H9 (cell line): ENCODE measurements at regions not wholly inside any gene's neighbourhood (a gene's known extent, or its start where the extent isn't known, plus 50 kb on each side); places are given as distances from the start of the nearest gene placed in this dataset.

ENCODE experiments used
- DNase-seq: peaks from one replicate; pipeline ENCODE4 v3.0.0-alpha.2; 2017
- H2AFZ ChIP-seq: one replicate; pipeline ENCODE4 v1.6.1; 2013; ENCODE audit warnings: mild to moderate bottlenecking, low read length, control low read depth, moderate library complexity
- H2AK5ac ChIP-seq: 2 replicates; pipeline ENCODE4 v1.6.1; 2013; ENCODE audit warnings: low read length, control low read depth, mixed read lengths; ENCODE audit not compliant: insufficient read length
- H2BK120ac ChIP-seq: one replicate; pipeline ENCODE4 v1.6.1; 2013; ENCODE audit warnings: low read depth, mild to moderate bottlenecking, low read length, control low read depth, inconsistent platforms; ENCODE audit not compliant: poor library complexity, severe bottlenecking
- H2BK12ac ChIP-seq: 2 replicates; pipeline ENCODE4 v1.6.1; 2013; ENCODE audit warnings: low read length, control low read depth, mixed read lengths, low read depth; ENCODE audit not compliant: insufficient read length
- H2BK15ac ChIP-seq: 2 replicates; pipeline ENCODE4 v1.6.1; 2013; ENCODE audit warnings: low read depth, low read length, control low read depth
- H2BK20ac ChIP-seq: one replicate; pipeline ENCODE4 v1.6.1; 2013; ENCODE audit warnings: low read depth, mild to moderate bottlenecking, low read length, control low read depth, inconsistent platforms; ENCODE audit not compliant: poor library complexity, severe bottlenecking
- H2BK5ac ChIP-seq: 2 replicates; pipeline ENCODE4 v1.6.1; 2013; ENCODE audit warnings: low read length, control low read depth, mixed read lengths; ENCODE audit not compliant: insufficient read length
- H3K14ac ChIP-seq: 2 replicates; pipeline ENCODE4 v1.6.1; 2013; ENCODE audit warnings: low read length, control low read depth; ENCODE audit not compliant: insufficient read depth
- H3K18ac ChIP-seq: 2 replicates; pipeline ENCODE4 v1.6.1; 2013; ENCODE audit warnings: low read depth, mild to moderate bottlenecking, mixed read lengths, low read length, control low read depth; ENCODE audit not compliant: insufficient read length
- H3K23ac ChIP-seq: 2 replicates; pipeline ENCODE4 v1.6.1; 2013; ENCODE audit warnings: low read length, control low read depth, mixed read lengths, low read depth; ENCODE audit not compliant: insufficient read length
- H3K23me2 ChIP-seq: 2 replicates; pipeline ENCODE4 v1.6.1; 2013; ENCODE audit warnings: low read depth, mild to moderate bottlenecking, mixed read lengths, low read length, control low read depth; ENCODE audit not compliant: insufficient read length, poor library complexity, severe bottlenecking
- H3K27ac ChIP-seq: 2 replicates; pipeline ENCODE4 v1.5.1; 2013; ENCODE audit warnings: low read length, control low read depth, mixed read lengths, low read depth; ENCODE audit not compliant: insufficient read length
- H3K27me3 ChIP-seq: 2 replicates; pipeline ENCODE4 v1.6.1; 2013; ENCODE audit warnings: low read length, control low read depth, inconsistent platforms; ENCODE audit not compliant: insufficient read depth
- H3K4ac ChIP-seq: 2 replicates; pipeline ENCODE4 v1.6.1; 2013; ENCODE audit warnings: low read depth, mild to moderate bottlenecking, control low read depth, inconsistent platforms, low read length, moderate library complexity
- H3K4me1 ChIP-seq: 2 replicates; pipeline ENCODE4 v1.6.1; 2013; ENCODE audit warnings: low read length, control low read depth, inconsistent platforms; ENCODE audit not compliant: insufficient read depth
- H3K4me2 ChIP-seq: 2 replicates; pipeline ENCODE4 v1.6.1; 2013; ENCODE audit warnings: low read length, control low read depth, mixed read lengths; ENCODE audit not compliant: insufficient read length, insufficient read depth
- H3K56ac ChIP-seq: 2 replicates; pipeline ENCODE4 v1.6.1; 2013; ENCODE audit warnings: low read depth, mild to moderate bottlenecking, mixed read lengths, low read length, control low read depth; ENCODE audit not compliant: insufficient read length
- H3K79me1 ChIP-seq: 2 replicates; pipeline ENCODE4 v1.6.1; 2013; ENCODE audit warnings: low read depth, mild to moderate bottlenecking, moderate library complexity, low read length, control low read depth, inconsistent platforms; ENCODE audit not compliant: insufficient read depth, poor library complexity, severe bottlenecking
- H3K79me2 ChIP-seq: 2 replicates; pipeline ENCODE4 v1.6.1; 2013; ENCODE audit warnings: low read length, control low read depth, inconsistent platforms; ENCODE audit not compliant: insufficient read depth
- H3K9ac ChIP-seq: 2 replicates; pipeline ENCODE4 v1.6.1; 2013; ENCODE audit warnings: low read length, control low read depth, mixed read lengths; ENCODE audit not compliant: insufficient read length; ENCODE audit errors: extremely low read depth
- H3K9me3 ChIP-seq: one replicate; pipeline ENCODE4 v1.6.1; 2013; ENCODE audit warnings: low read depth, low read length, inconsistent platforms; ENCODE audit not compliant: control insufficient read depth
- H3T11ph ChIP-seq: one replicate; pipeline ENCODE4 v1.6.1; 2013; ENCODE audit warnings: mild to moderate bottlenecking, low read length, control low read depth, inconsistent platforms
- H4K20me1 ChIP-seq: one replicate; pipeline ENCODE4 v1.6.1; 2013; ENCODE audit not compliant: control insufficient read depth, insufficient read length, insufficient read depth
- H4K5ac ChIP-seq: 2 replicates; pipeline ENCODE4 v1.6.1; 2013; ENCODE audit warnings: low read depth, mild to moderate bottlenecking, mixed read lengths, low read length, control low read depth; ENCODE audit not compliant: insufficient read length
- H4K8ac ChIP-seq: replicated peaks from 2 replicates; pipeline ENCODE4 v1.6.1; 2013; ENCODE audit warnings: low read length, control low read depth, mixed read lengths, low read depth; ENCODE audit not compliant: insufficient read length
- H4K91ac ChIP-seq: 2 replicates; pipeline ENCODE4 v1.6.1; 2013; ENCODE audit warnings: low read depth, mild to moderate bottlenecking, moderate library complexity, mixed read lengths, low read length, control low read depth; ENCODE audit not compliant: insufficient read length
- H3K27ac Mint-ChIP-seq, 3 experiments: 2 replicates in 2 of 3; 3 replicates in 1 of 3; pipeline ENCODE4 v1.8.0; 2020 to 2021; ENCODE audit warnings: mixed read lengths in 3 of 3, mild to moderate bottlenecking in 1 of 3, moderate library complexity in 1 of 3
- H3K27me3 Mint-ChIP-seq: 2 replicates; pipeline ENCODE4 v1.8.0; 2021; ENCODE audit warnings: low read depth, mild to moderate bottlenecking, moderate library complexity, mixed read lengths
- H3K36me3 Mint-ChIP-seq, 3 experiments: 2 replicates in 2 of 3; 3 replicates in 1 of 3; pipeline ENCODE4 v1.8.0; 2020 to 2021; ENCODE audit warnings: low read depth in 3 of 3, mixed read lengths in 3 of 3; ENCODE audit not compliant: insufficient read depth in 1 of 3
- H3K4me1 Mint-ChIP-seq, 2 experiments: 2 replicates each; pipeline ENCODE4 v1.8.0; 2020; ENCODE audit warnings: mixed read lengths in 2 of 2
- H3K4me3 Mint-ChIP-seq, 2 experiments: 2 replicates in 1 of 2; 3 replicates in 1 of 2; pipeline ENCODE4 v1.8.0; 2020 to 2021; ENCODE audit warnings: mild to moderate bottlenecking in 2 of 2, mixed read lengths in 2 of 2, moderate library complexity in 1 of 2
- H3K9me3 Mint-ChIP-seq, 2 experiments: 2 replicates in 1 of 2; 3 replicates in 1 of 2; pipeline ENCODE4 v1.8.0; 2020; ENCODE audit warnings: mild to moderate bottlenecking in 2 of 2, mixed read lengths in 2 of 2, moderate library complexity in 1 of 2
- CTCF ChIP-seq: fragments of 200-600 bp; sonication (generic); conservative IDR thresholded peaks from 3 replicates; pipeline ENCODE4 v1.8.0; 2021; ENCODE audit warnings: antibody characterized with exemption, mild to moderate bottlenecking
- WGBS: extraction: QIAGEN DNeasy Blood & Tissue Kit; methylation state at CpG from one replicate; pipeline ENCODE4 v1.1.7; 2013; ENCODE audit warnings: missing lambda C conversion rate, low lambda C conversion rate, mixed read lengths; ENCODE audit not compliant: insufficient read length; ENCODE audit errors: extremely low coverage; 5-methylcytosine and 5-hydroxymethylcytosine counted together

GRCh38 chr6:168943231-168943905 lies 310.3 kb downstream of the THBS2 start:
- Histone ChIP-seq H3K9ac (no peak overlapping the region), H2AFZ (no peak overlapping the region), H4K20me1 (no peaks in the 10 kb centered on the region), H3K56ac (no peak overlapping the region), H3T11ph (no peak overlapping the region), H3K79me1 (no peaks in the 10 kb centered on the region), H2BK5ac (no peak overlapping the region), H3K27me3 (no peaks in the 10 kb centered on the region), H3K9me3 (no peaks in the 10 kb centered on the region), H2BK12ac (no peak overlapping the region), H2BK15ac (no peak overlapping the region), H3K4ac (no peak overlapping the region), H3K4me1 (no peaks in the 10 kb centered on the region), H3K27ac (no peak overlapping the region), H3K23ac (no peak overlapping the region), H3K14ac (no peak overlapping the region; the same call in 1 of the 2 replicates), H3K18ac (no peak overlapping the region), H3K23me2 (no peaks in the 10 kb centered on the region), H4K5ac (no peak overlapping the region), H2AK5ac (no peak overlapping the region), H3K4me2 (no peak overlapping the region), H4K8ac (no peak overlapping the region), H4K91ac (no peak overlapping the region), H2BK20ac (no peak overlapping the region), H2BK120ac (no peak overlapping the region), H3K79me2 (no peaks in the 10 kb centered on the region)
- H3K27ac Mint-ChIP-seq, result no peak overlapping the region
- H3K4me3 Mint-ChIP-seq, result no peak overlapping the region
- WGBS, result no CpG with 5 or more reads among the region's 13 CpGs
- TF ChIP-seq CTCF, result no peak
- DNase-seq, result no peak
- no peaks in the 10 kb centered on the region for H3K9me3 Mint-ChIP-seq
- no peaks in the 10 kb centered on the region; a peak in 1 of 7 replicates for H3K36me3 Mint-ChIP-seq
- no peaks in the 10 kb centered on the region for H3K4me1 Mint-ChIP-seq
- H3K27me3 Mint-ChIP-seq, result peaks cover 3% of the 10 kb centered on the region; the same call in 1 of the 2 replicates
